Brain pericyte (primary cell): ENCODE measurements at regions not wholly inside any gene's neighbourhood (a gene's known extent, or its start where the extent isn't known, plus 50 kb on each side); places are given as distances from the start of the nearest gene placed in this dataset.

Source experiments
- DNase-seq: peaks from one replicate; pipeline ENCODE4 v3.0.0-alpha.2; 2012; ENCODE audit warnings: low read depth, low spot score

- DNase-seq: no peak
Observed at GRCh38 chr1:56225964-56226815, 353.2 kb downstream of the PLPP3 start.

GRCh38 chr1:56223968-56224367 is 355.4 kb downstream of the PLPP3 start:
- DNase-seq: no peak

GRCh38 chr1:56222914-56223540 is 356.3 kb downstream of the PLPP3 start:
- DNase-seq: no peak

GRCh38 chr1:56220021-56220420 is 359.3 kb downstream of the PLPP3 start:
- DNase-seq: no peak

- no peak for DNase-seq
Observed at GRCh38 chr1:56218023-56218422, 361.3 kb downstream of the PLPP3 start.

- no peak for DNase-seq
Observed at GRCh38 chr1:56216218-56216617, 363.1 kb downstream of the PLPP3 start.

GRCh38 chr1:56215771-56216170 is 363.6 kb downstream of the PLPP3 start:
- no peak for DNase-seq

- DNase-seq: no peak
Observed at GRCh38 chr1:56215086-56215485, 364.3 kb downstream of the PLPP3 start.

- no peak for DNase-seq
Observed at GRCh38 chr1:56213068-56213467, 366.3 kb downstream of the PLPP3 start.

- DNase-seq: no peak
Observed at GRCh38 chr1:56212143-56212542, 367.2 kb downstream of the PLPP3 start.

GRCh38 chr1:56206391-56206790 is 373.0 kb downstream of the PLPP3 start:
- peak; percentile 52 for DNase-seq

GRCh38 chr1:56204206-56204605 is 375.2 kb downstream of the PLPP3 start:
- no peak for DNase-seq

- DNase-seq: no peak
Observed at GRCh38 chr1:56202796-56203492, 376.4 kb downstream of the PLPP3 start.

- no peak for DNase-seq
Observed at GRCh38 chr1:56202186-56202585, 377.2 kb downstream of the PLPP3 start.

GRCh38 chr1:56200896-56201295 is 378.5 kb downstream of the PLPP3 start:
- no peak for DNase-seq

- DNase-seq: no peak
Observed at GRCh38 chr1:56200442-56200841, 378.9 kb downstream of the PLPP3 start.

- no peak for DNase-seq
Observed at GRCh38 chr1:56199956-56200355, 379.4 kb downstream of the PLPP3 start.

GRCh38 chr1:56199061-56199460 is 380.3 kb downstream of the PLPP3 start:
- DNase-seq: no peak

- no peak for DNase-seq
Observed at GRCh38 chr1:56197946-56198345, 381.4 kb downstream of the PLPP3 start.

GRCh38 chr1:56196839-56197238 is 382.5 kb downstream of the PLPP3 start:
- no peak for DNase-seq

- no peak for DNase-seq
Observed at GRCh38 chr1:56194701-56195300, 384.6 kb downstream of the PLPP3 start.

GRCh38 chr1:56193656-56194055 is 385.7 kb downstream of the PLPP3 start:
- DNase-seq: no peak
